A673 (cell line): ENCODE measurements at regions not wholly inside any gene's neighbourhood (a gene's known extent, or its start where the extent isn't known, plus 50 kb on each side); places are given as distances from the start of the nearest gene placed in this dataset.

Experiments used
- BruUV-seq: library from RNA; stranded (reverse); fragments of 400-500 nt; replicated peaks from 2 replicates; lab custom pipeline; 2021; lab: Mats Ljungman, UMichigan
- CTCF ChIA-PET: fragments of 300-600 bp; sonication (Branson Sonifier 250); formaldehyde crosslinking; loops from one replicate; lab custom pipeline; 2022; ENCODE audit warnings: antibody characterized with exemption; lab: Charles Lee
- POLR2A ChIA-PET: fragments of 300-600 bp; sonication (Branson Sonifier 250); formaldehyde crosslinking; loops from one replicate; lab custom pipeline; 2022; ENCODE audit warnings: antibody characterized with exemption; ENCODE audit not compliant: low non-redundant PET; lab: Charles Lee
- DNase-seq: peaks from one replicate; pipeline ENCODE4 v3.0.0-alpha.2; 2015; ENCODE audit warnings: low spot score
- H3K27ac ChIP-seq: fragments of 200-600 bp; sonication (generic); 2 replicates; pipeline ENCODE4 v1.5.1; 2016; ENCODE audit warnings: mixed run types, low read depth, mild to moderate bottlenecking, mixed read lengths, antibody characterized with exemption, low read length; ENCODE audit not compliant: poor library complexity, severe bottlenecking
- H3K27me3 ChIP-seq: fragments of 200-600 bp; sonication (generic); replicated peaks from 2 replicates; pipeline ENCODE4 v1.6.1; 2017; ENCODE audit warnings: mixed run types, low read depth, mild to moderate bottlenecking, mixed read lengths, antibody characterized with exemption, low read length; ENCODE audit not compliant: insufficient read depth, poor library complexity
- H3K36me3 ChIP-seq: fragments of 200-600 bp; sonication (generic); 2 replicates; pipeline ENCODE4 v1.6.1; 2016; ENCODE audit warnings: mixed run types, mild to moderate bottlenecking, mixed read lengths, antibody characterized with exemption, low read length; ENCODE audit not compliant: insufficient read depth, poor library complexity, severe bottlenecking
- H3K4me1 ChIP-seq: fragments of 200-600 bp; sonication (generic); 2 replicates; pipeline ENCODE4 v1.6.1; 2017; ENCODE audit warnings: mixed run types, mild to moderate bottlenecking, mixed read lengths, antibody characterized with exemption, low read length; ENCODE audit not compliant: insufficient read depth, poor library complexity, severe bottlenecking
- H3K4me3 ChIP-seq: fragments of 200-600 bp; sonication (generic); 2 replicates; pipeline ENCODE4 v1.5.1; 2016; ENCODE audit warnings: low read depth, mixed run types, mild to moderate bottlenecking, mixed read lengths, low read length; ENCODE audit not compliant: poor library complexity, severe bottlenecking
- H3K9me3 ChIP-seq: fragments of 200-600 bp; sonication (generic); 2 replicates; pipeline ENCODE4 v1.6.1; 2016; ENCODE audit warnings: mixed run types, low read depth, mild to moderate bottlenecking, mixed read lengths, antibody characterized with exemption, low read length; ENCODE audit not compliant: poor library complexity, severe bottlenecking
- EZH2 ChIP-seq: fragments of 200-600 bp; sonication (generic); IDR thresholded peaks from 2 replicates; pipeline ENCODE4 v1.6.1; 2017; ENCODE audit warnings: borderline replicate concordance, low read depth, mild to moderate bottlenecking, mixed read lengths, antibody characterized with exemption, low read length; ENCODE audit not compliant: poor library complexity, severe bottlenecking
- intact Hi-C: fragments of 100-400 bp; cut with micrococcal nuclease; formaldehyde crosslinking; loops from one replicate; pipeline ENCODE4 v1.10.0; 2022; ENCODE audit not compliant: unreplicated experiment
- TF ChIP-seq, protein P1 (sequence below): fragments of 300-800, 200-600 bp; sonication (generic); conservative IDR thresholded peaks from 2 replicates; pipeline ENCODE4 v1.5.1; 2017; ENCODE audit warnings: low read depth, mild to moderate bottlenecking, antibody characterized with exemption, low read length, moderate library complexity, mixed read lengths

DNA sequence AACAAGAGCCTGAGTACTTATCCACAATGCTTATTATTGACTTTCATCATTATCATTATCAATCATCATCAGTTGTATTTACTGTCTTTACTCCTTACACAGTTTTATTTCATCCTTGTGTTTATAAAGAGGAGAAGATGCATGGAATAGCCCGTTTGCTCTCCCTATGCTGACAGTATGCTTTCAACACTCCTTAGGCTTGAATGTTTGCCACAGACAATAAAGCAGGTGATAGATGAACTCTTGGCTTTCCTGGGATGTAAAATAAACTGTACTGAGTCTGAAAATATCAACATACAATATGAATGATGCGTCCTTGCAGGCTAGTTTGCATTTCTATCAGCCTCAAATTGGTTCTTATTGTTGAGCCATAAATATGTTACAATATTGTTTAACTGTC lies 891.8 kb upstream of the NCAM2 start:
- BruUV-seq: no TSS peak
- POLR2A ChIA-PET: interaction anchor here (0.6 kb wide), 2 partner anchors 29 to 100 kb away, joined by 3 read pairs; no protein-coding TSS in a partner anchor
- no peaks in the 10 kb centered on the region for H3K36me3 ChIP-seq
- CTCF ChIA-PET: no interaction called here
- DNase-seq: no peak
- H3K4me3 ChIP-seq: no peak overlapping the region
- TF ChIP-seq EZH2: no peak
- TF ChIP-seq, protein P1, sequence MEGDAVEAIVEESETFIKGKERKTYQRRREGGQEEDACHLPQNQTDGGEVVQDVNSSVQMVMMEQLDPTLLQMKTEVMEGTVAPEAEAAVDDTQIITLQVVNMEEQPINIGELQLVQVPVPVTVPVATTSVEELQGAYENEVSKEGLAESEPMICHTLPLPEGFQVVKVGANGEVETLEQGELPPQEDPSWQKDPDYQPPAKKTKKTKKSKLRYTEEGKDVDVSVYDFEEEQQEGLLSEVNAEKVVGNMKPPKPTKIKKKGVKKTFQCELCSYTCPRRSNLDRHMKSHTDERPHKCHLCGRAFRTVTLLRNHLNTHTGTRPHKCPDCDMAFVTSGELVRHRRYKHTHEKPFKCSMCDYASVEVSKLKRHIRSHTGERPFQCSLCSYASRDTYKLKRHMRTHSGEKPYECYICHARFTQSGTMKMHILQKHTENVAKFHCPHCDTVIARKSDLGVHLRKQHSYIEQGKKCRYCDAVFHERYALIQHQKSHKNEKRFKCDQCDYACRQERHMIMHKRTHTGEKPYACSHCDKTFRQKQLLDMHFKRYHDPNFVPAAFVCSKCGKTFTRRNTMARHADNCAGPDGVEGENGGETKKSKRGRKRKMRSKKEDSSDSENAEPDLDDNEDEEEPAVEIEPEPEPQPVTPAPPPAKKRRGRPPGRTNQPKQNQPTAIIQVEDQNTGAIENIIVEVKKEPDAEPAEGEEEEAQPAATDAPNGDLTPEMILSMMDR: no peak
- H3K9me3 ChIP-seq: peaks cover 12% of the 10 kb centered on the region
- no peaks in the 10 kb centered on the region for H3K27me3 ChIP-seq
- no peaks in the 10 kb centered on the region for H3K4me1 ChIP-seq
- H3K27ac ChIP-seq: no peak overlapping the region
- intact Hi-C loops: no loop called here

DNA sequence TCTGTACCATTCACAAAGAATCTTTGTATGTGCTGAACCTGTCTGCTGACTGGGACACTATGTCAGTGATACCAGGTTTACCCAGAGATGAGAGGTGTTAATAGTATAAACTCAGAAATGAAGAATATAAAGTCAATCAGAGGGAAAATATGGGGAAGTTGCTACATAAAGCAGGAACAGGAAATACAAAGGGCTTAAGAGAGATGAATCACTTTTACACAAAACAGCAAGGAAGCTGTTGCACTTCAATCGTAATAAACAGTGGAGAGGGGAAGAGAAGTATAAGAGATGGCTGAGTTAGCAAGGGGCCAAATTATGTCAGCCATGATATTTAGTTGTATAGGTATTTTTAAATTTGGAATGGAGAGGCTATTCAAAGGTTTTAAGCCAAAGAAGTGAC lies 890.2 kb upstream of the NCAM2 start:
- Histone ChIP-seq H3K27me3 (no peaks in the 10 kb centered on the region), H3K4me1 (no peaks in the 10 kb centered on the region), H3K9me3 (peaks cover 17% of the 10 kb centered on the region), H3K36me3 (no peaks in the 10 kb centered on the region), H3K4me3 (no peak overlapping the region), H3K27ac (no peak overlapping the region)
- CTCF ChIA-PET: no interaction called here
- DNase-seq: peak; percentile 10
- POLR2A ChIA-PET: no interaction called here
- TF ChIP-seq EZH2: no peak
- TF ChIP-seq, protein P1: no peak
- intact Hi-C loops: no loop called here
- BruUV-seq: no TSS peak

DNA sequence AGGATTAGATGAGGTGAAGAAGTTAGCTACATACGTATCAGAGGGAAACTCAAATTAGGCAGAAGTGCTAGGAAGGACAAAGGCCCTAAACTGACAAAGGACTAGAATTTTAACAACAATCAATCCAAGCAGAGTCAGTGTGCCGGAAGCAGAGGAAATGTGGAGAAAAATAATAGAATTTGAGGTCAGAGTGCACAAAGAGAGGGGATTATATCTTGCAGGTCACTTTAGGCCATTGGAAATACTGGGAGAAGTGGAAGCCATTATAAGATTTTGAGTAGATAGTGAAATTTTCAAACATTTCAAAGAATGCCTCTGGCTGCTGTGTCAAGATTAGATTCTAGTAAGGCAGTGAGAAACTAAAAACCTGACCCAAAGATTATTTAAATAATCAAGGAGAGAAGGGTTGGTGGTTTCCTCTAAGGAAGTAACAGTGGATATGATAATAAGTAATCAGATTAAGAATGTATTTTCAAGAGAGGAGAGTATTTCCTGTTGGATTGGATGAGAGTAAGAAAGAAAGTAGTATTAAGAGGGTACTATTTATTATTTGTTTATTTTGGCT lies 889.2 kb upstream of the NCAM2 start:
- DNase-seq: no peak
- Histone ChIP-seq H3K9me3 (peaks cover 20% of the 10 kb centered on the region), H3K27ac (no peak overlapping the region), H3K36me3 (no peaks in the 10 kb centered on the region), H3K4me1 (no peaks in the 10 kb centered on the region), H3K4me3 (no peak overlapping the region), H3K27me3 (no peaks in the 10 kb centered on the region)
- intact Hi-C loops: no loop called here
- ChIA-PET CTCF (no interaction called here), POLR2A (no interaction called here)
- TF ChIP-seq EZH2: no peak
- TF ChIP-seq, protein P1: no peak
- BruUV-seq: no TSS peak
